HEK293T (cell line): ENCODE measurements at regions not wholly inside any gene's neighbourhood (a gene's known extent, or its start where the extent isn't known, plus 50 kb on each side); places are given as distances from the start of the nearest gene placed in this dataset.

Experiments used
- CTCF ChIA-PET: fragments of 350-600 bp; formaldehyde crosslinking; extraction: SDS; loops from one replicate; lab custom pipeline; 2021; ENCODE audit warnings: antibody characterized with exemption, inconsistent platforms; lab: Yijun Ruan, JAX
- POLR2A ChIA-PET: fragments of 350-600 bp; formaldehyde crosslinking; extraction: SDS; loops from one replicate; lab custom pipeline; 2020; ENCODE audit warnings: antibody characterized with exemption, inconsistent platforms; lab: Yijun Ruan, JAX
- DNase-seq: peaks from one replicate; pipeline ENCODE4 v3.0.0; 2012; ENCODE audit warnings: mixed read lengths; ENCODE audit errors: extremely low spot score
- ARNT ChIP-seq: fragments of 450-650 bp; IDR thresholded peaks from 2 replicates; pipeline ENCODE4 v1.6.1; 2017; ENCODE audit warnings: mild to moderate bottlenecking
- BHLHE40 ChIP-seq: fragments of 450-650 bp; IDR thresholded peaks from 2 replicates; pipeline ENCODE4 v1.6.1; 2016; ENCODE audit warnings: mild to moderate bottlenecking, moderate library complexity, borderline replicate concordance
- CTBP1 ChIP-seq: fragments of 450-650 bp; IDR thresholded peaks from 2 replicates; pipeline ENCODE4 v1.6.1; 2016; ENCODE audit warnings: borderline replicate concordance
- ELF4 ChIP-seq: fragments of 450-650 bp; IDR thresholded peaks from 2 replicates; pipeline ENCODE4 v1.6.1; 2017; ENCODE audit warnings: antibody characterized with exemption
- FOXA1 ChIP-seq: fragments of 450-650 bp; IDR thresholded peaks from 2 replicates; pipeline ENCODE4 v1.6.1; 2016; ENCODE audit warnings: mild to moderate bottlenecking
- FOXK2 ChIP-seq: fragments of 450-650 bp; IDR thresholded peaks from 2 replicates; pipeline ENCODE4 v1.6.1; 2016; ENCODE audit warnings: mild to moderate bottlenecking
- FOXM1 ChIP-seq: fragments of 450-650 bp; IDR thresholded peaks from 2 replicates; pipeline ENCODE4 v1.6.1; 2017; ENCODE audit warnings: mild to moderate bottlenecking, borderline replicate concordance
- HDGF ChIP-seq: fragments of 450-650 bp; IDR thresholded peaks from 2 replicates; pipeline ENCODE4 v1.6.1; 2017; ENCODE audit warnings: antibody characterized with exemption, borderline replicate concordance
- L3MBTL2 ChIP-seq: fragments of 450-650 bp; conservative IDR thresholded peaks from 2 replicates; pipeline ENCODE4 v1.6.1; 2016; ENCODE audit warnings: mild to moderate bottlenecking
- LEF1 ChIP-seq: fragments of 450-650 bp; IDR thresholded peaks from 2 replicates; pipeline ENCODE4 v1.6.1; 2017; ENCODE audit warnings: mild to moderate bottlenecking, borderline replicate concordance
- NFRKB ChIP-seq: fragments of 450-650 bp; IDR thresholded peaks from 2 replicates; pipeline ENCODE4 v1.6.1; 2016; ENCODE audit warnings: mild to moderate bottlenecking, moderate library complexity
- SP1 ChIP-seq: fragments of 450-650 bp; IDR thresholded peaks from 2 replicates; pipeline ENCODE4 v1.6.1; 2017
- SUZ12 ChIP-seq: fragments of 450-650 bp; IDR thresholded peaks from 2 replicates; pipeline ENCODE4 v1.6.1; 2016; ENCODE audit warnings: mild to moderate bottlenecking
- TARDBP ChIP-seq: fragments of 450-650 bp; IDR thresholded peaks from 2 replicates; pipeline ENCODE4 v1.6.1; 2016
- ZNF384 ChIP-seq: fragments of 450-650 bp; IDR thresholded peaks from 2 replicates; pipeline ENCODE4 v1.6.1; 2016
- TF ChIP-seq, protein P1 (sequence below): fragments of 450-650 bp; IDR thresholded peaks from 2 replicates; pipeline ENCODE4 v1.6.1; 2016

DNA sequence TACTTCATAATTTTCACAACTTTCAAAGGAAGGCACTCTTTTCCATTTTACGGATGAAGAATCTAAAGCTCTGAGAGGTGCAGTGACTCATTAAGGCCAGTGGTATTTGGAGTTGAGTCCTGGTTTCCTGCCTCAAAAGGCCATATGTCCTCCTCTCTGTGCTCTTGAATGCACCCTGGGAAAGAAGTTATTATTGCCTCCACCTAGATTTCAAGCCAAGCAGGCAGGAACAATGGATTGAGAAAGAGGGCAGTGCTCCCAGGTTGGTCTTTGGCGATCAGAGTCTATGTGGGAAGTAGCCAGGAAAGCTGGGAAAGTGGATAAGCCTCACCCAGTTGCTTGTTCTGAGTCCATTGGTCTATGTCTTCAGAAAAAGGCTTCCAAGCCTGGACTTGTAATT lies 165.0 kb downstream of the MAFB start:
- DNase-seq = no peak
- CTCF ChIA-PET = no interaction called here
- POLR2A ChIA-PET = no interaction called here
- TF ChIP-seq HDGF (no peak), BHLHE40 (no peak), FOXA1 (no peak), LEF1 (no peak), SUZ12 (no peak), FOXM1 (no peak), NFRKB (no peak), ELF4 (no peak), L3MBTL2 (no peak), FOXK2 (no peak), SP1 (no peak)
- TF ChIP-seq, protein P1, sequence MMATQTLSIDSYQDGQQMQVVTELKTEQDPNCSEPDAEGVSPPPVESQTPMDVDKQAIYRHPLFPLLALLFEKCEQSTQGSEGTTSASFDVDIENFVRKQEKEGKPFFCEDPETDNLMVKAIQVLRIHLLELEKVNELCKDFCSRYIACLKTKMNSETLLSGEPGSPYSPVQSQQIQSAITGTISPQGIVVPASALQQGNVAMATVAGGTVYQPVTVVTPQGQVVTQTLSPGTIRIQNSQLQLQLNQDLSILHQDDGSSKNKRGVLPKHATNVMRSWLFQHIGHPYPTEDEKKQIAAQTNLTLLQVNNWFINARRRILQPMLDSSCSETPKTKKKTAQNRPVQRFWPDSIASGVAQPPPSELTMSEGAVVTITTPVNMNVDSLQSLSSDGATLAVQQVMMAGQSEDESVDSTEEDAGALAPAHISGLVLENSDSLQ = no peak

DNA sequence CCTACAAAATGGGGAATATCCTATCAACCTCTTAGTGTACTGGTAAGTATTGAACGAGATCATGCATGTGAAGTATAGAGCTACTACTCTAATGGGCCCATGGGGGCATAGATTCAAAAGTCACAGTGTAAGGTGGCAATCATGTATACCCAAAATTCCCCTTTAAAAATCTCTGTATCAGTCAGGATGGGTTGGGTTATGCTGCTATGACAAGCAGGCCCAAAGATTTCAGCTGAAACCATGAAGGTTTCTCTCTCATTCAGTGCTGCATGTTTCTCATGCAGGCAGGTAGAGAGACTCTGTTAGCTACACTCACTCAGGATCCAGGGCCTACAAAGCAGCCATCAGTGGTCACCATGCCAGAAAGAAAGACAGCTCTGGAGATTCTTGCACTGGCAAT lies 166.6 kb downstream of the MAFB start:
- ChIA-PET POLR2A (no interaction called here), CTCF (no interaction called here)
- DNase-seq = no peak
- TF ChIP-seq NFRKB (no peak), FOXK2 (no peak), ELF4 (no peak), ARNT (no peak), TARDBP (no peak), HDGF (no peak), SP1 (no peak), ZNF384 (no peak), FOXA1 (no peak), BHLHE40 (no peak), L3MBTL2 (no peak), SUZ12 (no peak), FOXM1 (no peak), CTBP1 (no peak), LEF1 (no peak)
- TF ChIP-seq, protein P1 = no peak

DNA sequence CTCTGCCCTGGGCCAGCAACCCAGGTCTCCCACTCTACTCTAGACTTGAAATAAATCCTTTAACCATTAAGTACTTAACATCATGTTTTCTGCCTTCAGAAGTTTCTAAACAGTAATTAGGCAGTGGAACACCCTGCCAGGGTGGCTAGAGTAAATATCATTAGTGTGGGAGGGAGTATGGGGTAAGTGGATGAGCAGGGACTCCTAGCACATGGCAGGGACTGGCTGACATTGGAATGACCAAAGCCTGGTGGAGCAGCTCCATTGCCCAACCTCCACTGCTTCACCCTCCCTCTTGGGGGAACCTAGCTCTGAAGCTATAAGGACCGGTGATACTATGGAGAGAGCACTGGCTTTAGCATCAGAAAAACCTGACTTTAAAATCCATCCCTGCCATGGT lies 167.1 kb downstream of the MAFB start:
- no peak for DNase-seq
- ChIA-PET POLR2A (no interaction called here), CTCF (no interaction called here)
- TF ChIP-seq ELF4 (no peak), ARNT (no peak), NFRKB (no peak), BHLHE40 (no peak), LEF1 (no peak), SUZ12 (no peak), FOXM1 (no peak), FOXK2 (no peak), CTBP1 (no peak), TARDBP (no peak), HDGF (no peak), FOXA1 (no peak), L3MBTL2 (no peak), SP1 (no peak), ZNF384 (no peak)
- TF ChIP-seq, protein P1 = no peak

DNA sequence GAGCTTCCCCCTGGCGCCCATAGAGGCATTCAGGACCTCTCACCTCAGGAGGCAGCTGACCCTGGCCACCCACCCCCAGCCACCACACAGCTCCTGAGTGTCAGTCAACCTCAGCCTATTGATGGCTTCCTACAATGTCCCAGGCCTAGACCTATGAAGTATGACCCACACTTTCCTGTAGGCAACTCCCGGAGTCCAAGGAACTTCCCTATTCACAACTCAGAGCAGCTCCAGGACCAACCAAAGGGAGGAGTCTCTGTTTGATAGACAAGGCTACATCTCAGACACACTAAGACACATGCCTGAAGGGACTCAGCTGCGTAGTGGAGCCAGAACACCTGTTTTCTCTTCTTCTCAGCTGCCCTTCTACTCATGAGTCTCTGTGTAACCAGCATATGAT lies 169.1 kb downstream of the MAFB start:
- TF ChIP-seq LEF1 (no peak), FOXK2 (no peak), FOXA1 (no peak)
- CTCF ChIA-PET = no interaction called here
- no peak for DNase-seq
- POLR2A ChIA-PET = no interaction called here

DNA sequence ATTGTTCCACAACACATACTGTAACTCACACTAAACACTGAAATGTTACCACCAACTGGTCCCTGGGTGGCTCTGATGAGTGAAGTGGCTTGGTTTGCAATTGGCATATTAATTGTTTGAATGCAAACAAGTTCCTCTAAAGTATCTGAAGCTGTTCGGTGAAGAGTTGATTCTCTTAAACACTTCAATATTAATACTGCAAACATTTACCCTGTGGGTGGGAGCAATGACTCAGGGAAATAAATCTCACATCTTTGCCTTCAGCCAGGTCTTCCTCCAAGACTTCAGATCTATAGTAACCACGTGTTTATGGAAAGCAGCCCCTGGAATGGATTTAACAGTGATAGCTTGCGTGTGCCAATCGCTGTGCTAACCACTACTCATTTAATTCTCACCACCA lies 176.0 kb downstream of the MAFB start:
- TF ChIP-seq FOXM1 (no peak), ZNF384 (no peak), FOXK2 (no peak), L3MBTL2 (no peak), LEF1 (no peak), FOXA1 (no peak), TARDBP (no peak), ELF4 (no peak), BHLHE40 (no peak), ARNT (no peak), SUZ12 (no peak), HDGF (no peak), CTBP1 (no peak), SP1 (no peak), NFRKB (no peak)
- TF ChIP-seq, protein P1 = no peak
- ChIA-PET CTCF (no interaction called here), POLR2A (no interaction called here)
- DNase-seq = no peak

DNA sequence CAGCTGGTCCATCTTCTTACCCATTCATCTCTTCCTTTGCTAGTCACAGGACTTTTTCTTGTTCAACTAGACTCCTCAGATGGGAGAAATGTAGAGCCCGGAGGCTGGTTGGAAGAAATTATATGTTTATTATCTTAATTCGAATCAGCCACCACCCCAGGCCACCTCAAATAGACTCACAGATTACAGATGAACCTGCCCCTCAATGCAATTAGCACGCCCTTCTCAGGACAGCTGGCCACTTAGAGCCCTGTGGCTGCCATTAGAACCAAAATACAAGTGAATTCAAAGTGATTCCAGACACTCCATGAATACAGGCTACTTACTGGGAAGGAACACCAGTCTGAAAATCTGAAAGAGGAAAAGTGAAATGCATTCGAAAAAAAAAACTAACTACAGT lies 176.4 kb downstream of the MAFB start:
- CTCF ChIA-PET = no interaction called here
- POLR2A ChIA-PET = no interaction called here
- no peak for TF ChIP-seq NFRKB
- no peak for TF ChIP-seq HDGF
- no peak for TF ChIP-seq SP1
- TF ChIP-seq TARDBP = no peak
- no peak for TF ChIP-seq FOXM1
- TF ChIP-seq LEF1 = no peak
- no peak for TF ChIP-seq FOXK2
- no peak for TF ChIP-seq BHLHE40
- no peak for DNase-seq
